Stimulated activated CD8-positive, alpha-beta memory T cell treated with anti-CD3 and anti-CD28 coated beads, Interleukin-15, amount 100 ng/mL, for 24 hours (primary cell): ENCODE measurements at regions not wholly inside any gene's neighbourhood (a gene's known extent, or its start where the extent isn't known, plus 50 kb on each side); places are given as distances from the start of the nearest gene placed in this dataset.
"Not testable (repeated sequence)": the region's sequence is repeated elsewhere in the genome, so short reads cannot be mapped to it uniquely, and the experiment has no call there.

Experiments
- DNase-seq: peaks from one replicate; pipeline ENCODE4 v3.0.0-alpha.2; 2020; ENCODE audit warnings: low read depth

DNA sequence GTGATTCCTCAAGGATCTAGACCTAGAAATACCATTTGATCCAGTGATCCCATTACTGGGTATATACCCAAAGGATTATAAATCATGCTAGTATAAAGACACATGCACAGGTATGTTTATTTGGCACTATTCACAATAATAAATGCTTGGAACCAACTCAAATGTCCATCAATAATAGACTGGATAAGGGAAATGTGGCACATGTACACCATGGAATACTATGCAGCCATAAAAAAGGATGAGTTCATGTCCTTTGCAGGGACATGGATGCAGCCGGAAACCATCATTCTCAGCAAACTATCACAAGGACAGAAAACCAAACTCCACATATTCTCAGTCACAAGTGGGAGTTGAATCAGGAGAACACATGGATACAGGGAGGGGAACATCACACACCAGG is 183.8 kb upstream of the ETV3 start:
- DNase-seq: not testable (repeated sequence)

DNA sequence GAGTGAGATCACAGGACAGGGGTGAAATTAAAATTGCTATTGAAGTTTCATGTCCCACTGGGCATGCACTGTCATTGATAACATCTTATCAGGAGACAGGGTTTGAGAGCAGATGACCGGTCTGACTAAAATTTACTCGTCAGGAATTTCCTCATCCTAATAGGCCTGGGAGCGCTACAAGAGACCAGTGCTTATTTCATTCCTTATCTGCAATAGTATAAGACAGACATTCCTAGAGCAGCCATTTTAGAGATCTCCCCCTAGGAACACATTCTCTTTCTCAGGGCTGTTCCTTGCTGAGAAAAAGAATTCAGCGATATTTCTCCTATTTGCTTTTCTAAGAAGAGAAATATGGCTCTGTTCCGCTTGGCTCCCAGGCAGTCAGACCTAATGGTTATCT is 181.4 kb upstream of the ETV3 start:
- no peak for DNase-seq

DNA sequence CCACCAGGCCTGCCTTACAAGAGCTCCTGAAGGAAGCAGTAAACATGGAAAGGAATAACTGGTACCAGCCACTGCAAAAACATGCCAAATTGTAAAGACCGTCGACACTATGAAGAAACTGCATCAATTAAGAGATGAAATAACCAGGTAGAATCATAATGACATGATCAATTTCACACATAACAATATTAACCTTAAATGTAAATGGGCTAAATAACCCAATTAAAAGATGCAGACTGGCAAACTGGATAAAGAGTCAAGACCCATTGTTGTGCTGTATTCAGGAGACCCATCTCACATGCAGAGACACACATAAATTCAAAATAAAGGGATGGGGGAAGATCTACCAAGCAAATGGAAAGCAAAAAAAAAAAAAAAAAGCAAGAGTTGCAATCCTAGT is 179.0 kb upstream of the ETV3 start:
- DNase-seq: not testable (repeated sequence)

DNA sequence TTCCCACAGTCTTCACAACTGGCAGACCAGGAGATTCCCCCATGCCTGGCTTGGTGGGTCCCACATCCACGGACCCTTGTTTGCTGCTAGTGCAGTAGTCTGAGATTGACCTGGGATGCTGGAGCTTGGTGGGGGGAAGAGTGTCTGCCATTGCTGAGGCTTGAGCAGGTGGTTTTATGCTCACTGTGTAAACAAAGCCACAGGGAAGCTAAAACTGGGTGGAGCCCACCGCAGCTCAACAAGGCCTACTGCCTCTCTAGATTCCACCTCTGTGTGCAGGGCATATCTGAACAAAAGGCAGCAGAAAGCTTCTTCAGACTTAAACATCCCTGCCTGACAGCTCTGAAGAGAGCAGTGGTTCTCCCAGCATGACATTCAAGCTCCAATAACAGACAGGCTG is 177.3 kb upstream of the ETV3 start:
- no peak for DNase-seq

DNA sequence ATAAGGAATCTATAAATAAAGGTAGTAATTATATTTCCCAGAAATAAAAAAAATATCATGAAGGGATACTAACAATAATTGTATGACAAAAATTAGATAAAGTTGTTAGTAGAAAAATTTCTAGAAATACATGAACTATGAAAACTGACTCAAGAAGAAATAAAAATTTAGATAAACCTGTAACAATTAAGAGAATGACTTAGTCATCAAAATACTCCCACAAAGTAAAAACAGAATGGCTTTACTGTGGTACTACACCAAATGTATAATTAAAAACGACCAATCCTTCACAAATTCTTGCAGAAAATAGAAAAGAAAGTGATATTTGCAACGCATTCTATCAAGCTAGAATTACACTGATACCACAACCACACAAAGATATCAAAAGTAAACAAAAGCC is 176.2 kb upstream of the ETV3 start:
- no peak for DNase-seq

DNA sequence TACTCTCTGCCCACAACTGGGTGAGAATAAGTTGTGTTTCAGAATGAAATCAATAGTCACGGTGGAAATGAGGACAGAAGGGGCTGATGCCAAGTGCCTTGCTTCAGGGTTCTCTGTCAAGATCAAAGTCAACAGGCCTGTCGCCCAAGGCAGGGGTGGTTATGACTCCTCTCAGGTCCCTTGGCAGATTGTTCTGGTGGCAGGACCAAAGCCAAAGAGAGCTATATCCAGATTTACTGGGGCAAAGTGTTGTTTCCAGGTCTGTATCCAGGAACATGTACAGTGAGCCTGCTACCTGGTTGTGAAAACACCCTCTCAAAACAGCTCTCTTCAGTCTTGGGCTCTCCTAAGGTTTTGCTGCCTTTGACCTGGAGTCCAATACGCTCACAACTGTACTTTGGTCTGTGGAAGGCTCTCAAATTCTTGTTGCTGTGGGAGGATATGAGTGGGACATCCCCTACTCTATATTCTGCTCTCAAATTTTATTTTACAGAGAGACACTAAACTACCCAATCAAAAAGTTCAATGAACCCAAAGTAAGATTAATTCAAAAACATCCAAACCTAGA is 175.1 kb upstream of the ETV3 start:
- DNase-seq: no peak

DNA sequence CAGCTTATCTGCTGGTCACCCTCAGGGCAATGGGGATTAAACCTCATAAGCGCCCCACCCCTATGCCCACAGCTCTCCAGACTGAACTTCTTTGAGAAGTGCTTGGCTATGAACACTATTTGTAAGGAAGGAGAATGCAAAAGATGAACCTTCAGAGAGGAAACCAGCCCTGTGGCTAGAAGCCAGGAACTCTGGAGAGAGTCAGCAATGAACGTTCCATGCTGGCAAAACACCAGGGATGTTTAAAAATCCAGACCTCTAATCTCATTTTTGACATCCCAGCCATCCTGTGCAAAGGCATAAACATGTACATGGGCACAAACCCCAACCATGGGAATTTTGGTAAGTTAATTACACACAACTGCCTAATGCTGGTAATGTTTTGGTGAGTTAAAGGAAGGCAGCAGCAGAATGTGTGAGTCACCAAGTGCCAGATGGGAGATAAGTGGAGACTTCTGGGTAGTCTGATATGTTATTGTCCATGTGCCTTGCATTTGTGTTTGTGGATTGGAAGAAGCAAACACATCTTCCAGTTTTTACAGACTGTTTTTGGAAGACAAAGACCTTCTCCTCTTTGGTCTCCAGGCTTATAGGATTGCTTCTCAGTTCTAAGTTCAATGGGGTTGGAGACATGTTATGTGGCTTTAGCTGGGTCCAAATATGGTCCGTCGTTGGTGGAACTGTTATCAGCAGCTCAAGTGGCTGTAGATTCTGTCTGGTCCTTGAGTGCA is 174.1 kb upstream of the ETV3 start:
- DNase-seq: no peak

DNA sequence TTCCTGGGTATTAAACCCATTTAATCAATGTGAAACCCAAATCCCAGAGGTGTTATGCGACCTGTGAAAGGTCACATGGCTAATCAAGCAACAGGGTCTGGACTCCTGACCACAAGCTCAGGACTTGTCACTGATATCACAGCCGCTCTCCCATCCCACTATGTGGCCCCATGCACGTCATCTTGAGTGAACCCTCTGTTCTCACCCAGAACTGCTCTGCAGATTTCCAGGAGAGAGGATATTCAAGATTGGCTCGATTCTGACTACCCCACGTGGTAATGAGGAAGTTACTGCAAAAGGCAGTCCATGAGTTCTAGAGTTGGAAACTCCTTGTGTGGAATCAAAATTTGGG is 173.5 kb upstream of the ETV3 start:
- no peak for DNase-seq

DNA sequence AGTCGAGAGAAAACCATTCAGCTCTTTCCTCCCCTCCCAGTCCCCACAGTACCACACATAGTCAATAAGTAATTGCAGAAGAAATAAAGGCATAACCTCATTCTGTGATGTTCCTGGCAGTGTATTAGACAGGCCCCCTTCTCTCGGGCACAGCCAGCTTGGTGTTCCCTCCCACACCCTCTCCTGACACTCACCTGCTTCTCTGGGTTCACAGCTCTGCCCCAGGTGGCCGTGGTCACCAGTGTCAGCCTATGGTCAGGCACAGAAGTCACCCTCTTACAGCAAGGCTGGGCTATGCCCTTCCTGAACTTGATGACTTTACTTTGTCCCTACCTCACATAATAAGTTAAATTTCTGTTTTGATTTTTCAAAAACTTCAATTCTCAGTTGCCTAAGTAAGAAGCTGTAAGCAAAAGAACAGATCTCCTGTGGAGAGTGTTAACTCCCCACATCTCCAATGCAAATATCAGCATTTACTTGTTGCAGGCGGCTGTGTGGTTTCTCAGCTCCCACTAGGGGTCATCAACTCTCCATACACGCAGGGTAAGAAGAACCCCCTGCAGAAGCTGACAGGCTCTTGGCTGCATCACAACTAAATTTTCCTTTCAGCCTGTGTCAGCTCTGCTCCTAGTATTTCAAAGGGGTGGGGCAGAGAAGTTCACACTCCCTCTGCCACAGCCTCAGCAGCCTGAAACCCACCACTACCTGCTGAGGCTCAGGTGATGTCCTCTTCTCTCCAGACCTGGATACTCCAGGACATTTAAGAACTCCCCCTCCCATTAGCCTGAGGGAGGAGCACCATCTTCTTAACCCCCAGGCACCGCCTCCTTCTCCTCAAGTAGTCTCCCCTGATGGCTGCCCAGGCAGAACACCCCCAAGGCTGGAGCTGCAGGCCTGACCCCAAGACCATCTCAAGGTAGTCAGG is 172.9 kb upstream of the ETV3 start:
- not testable (repeated sequence) for DNase-seq

DNA sequence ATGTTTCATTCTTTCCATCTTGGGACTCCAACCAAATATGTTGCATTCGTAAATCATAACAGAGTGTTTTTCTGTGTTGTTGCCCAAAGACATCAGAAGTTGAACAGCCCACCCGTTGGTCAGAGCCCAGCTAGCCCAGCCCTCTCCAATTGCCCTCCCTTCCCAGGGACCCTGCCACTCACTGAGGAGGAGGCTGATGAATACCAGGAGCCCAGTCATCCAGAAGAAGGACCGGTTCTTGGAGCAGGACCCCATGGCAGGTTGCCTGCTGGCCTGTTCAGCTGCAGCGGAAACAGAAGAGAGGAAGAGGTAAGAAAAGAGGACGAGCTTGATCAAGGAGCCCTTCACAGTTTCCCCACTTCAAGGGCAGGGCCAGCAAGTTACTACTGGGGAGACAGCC is 172.2 kb upstream of the ETV3 start:
- no peak for DNase-seq

DNA sequence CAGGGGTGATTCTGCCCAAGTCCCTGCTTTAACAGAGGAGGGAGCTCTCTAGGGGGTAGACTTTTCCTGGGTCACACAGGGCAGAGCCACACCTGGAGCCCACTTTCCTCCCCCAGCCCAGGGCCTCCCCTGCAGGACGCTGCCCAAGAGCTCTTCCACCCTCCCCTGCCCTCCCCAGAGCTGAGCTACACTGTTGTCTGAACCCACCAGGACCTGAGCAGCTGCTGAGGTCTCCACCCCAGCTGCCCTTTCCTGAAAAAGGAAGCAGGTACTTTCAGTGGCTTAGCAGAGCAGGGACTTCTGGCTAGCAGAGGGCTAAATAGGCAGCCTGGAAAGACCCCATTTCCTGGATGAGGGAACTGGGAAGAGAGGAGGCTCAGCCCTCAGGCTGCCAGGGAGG is 169.3 kb upstream of the ETV3 start:
- DNase-seq: no peak

DNA sequence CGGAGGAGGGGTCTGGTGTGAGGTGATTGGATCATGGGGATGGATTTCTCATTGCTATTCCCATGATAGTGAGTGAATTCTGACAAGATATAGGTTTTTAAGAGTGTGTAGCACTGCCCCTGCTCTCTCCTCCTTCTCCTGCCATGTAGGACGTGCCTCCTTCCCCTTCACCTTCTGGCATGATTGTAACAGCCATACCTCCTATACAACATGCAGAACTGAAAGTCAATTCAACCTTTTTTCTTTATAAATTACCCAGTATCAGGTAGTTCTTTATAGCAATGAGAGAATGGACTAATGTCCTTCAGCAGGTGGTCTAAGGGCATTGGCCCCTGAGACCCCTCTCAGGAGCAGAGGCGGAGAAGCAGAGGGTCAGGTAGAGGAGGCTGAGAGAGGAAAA is 168.7 kb upstream of the ETV3 start:
- DNase-seq: no peak

DNA sequence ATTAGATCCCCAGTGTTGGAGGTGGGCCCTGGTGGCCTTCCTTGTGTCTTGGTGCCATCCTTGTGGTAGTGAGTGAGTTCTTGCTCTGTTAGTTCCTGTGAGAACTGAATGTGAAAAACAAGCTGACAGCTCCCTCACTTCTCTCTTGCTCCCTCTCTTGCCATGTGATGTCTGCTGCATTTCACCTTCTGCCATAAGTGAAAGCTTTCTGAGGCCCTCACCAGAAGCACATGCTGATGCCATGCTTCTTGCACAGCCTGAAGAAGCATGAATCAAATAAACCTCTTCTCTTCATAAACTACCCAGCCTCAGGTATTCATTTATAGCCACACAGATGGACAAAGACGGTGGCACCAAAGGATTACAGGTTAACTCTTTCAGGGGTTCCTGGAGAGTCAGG is 166.1 kb upstream of the ETV3 start:
- DNase-seq: no peak

DNA sequence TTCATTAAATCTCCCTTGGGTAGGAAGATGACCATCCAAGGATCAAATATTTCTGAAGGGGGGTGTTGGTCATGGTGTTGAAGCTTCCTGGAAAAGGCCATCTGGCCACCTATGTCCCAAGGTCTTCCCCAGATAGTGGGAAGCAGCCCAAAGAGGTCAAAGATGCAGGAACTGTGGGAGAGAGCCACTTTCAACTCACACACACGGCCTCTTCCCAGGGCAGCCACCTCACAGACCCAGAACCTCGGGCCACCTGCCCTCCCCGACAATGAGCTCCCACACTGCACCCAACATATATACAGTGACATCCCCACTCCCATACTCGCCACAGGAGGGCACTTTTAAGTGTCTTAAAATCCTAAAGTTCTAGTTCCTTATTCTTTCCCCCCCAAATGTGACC is 164.5 kb upstream of the ETV3 start:
- DNase-seq: no peak

DNA sequence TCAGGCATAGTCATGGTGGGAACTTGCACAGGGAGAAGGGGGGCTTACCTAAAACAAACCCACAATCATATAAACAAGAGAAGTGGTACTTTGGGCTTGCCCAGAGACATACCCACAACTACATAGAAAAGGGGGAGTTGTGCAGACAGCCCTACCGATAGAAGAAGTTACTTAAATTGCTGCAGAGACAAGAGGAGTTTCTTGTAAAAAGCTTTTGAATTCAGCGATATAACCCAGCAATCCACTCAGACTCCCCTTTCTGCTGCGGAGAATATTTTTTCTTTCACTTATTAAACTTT is 164.0 kb upstream of the ETV3 start:
- no peak for DNase-seq

DNA sequence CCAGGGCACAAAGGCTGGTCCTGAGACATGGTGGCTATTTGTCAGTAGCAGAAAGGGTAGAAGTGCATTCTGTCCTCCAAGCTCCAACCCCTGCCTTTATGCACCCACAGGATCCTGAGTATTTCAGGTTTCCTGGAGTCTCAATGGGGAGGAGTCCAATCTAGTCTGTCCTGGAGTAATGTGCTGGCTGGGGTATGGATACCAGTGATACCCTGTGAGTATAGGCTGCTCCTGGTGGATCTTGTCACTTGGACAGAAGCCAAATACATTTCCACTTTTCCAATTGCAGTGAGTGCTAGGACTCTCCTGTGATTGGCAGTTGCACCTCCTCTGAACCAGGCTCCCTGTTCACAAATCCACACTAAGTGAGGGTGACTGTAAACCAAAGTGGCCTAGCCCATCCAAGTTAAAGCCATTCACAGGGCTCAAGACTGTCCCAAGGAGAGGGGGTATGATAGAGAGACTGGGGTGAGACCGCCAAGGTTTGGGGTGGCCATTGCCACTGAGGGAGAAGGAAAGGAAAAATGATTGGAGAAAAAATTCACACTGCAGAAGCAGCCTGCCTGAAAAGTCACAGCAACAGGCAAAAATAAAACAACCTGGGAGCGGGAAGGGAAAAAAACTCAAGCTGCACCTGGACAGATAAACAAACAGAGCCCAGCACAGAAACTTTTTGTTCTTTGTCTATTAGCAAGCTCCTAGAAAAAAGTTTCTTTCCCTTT is 163.4 kb upstream of the ETV3 start:
- no peak for DNase-seq

DNA sequence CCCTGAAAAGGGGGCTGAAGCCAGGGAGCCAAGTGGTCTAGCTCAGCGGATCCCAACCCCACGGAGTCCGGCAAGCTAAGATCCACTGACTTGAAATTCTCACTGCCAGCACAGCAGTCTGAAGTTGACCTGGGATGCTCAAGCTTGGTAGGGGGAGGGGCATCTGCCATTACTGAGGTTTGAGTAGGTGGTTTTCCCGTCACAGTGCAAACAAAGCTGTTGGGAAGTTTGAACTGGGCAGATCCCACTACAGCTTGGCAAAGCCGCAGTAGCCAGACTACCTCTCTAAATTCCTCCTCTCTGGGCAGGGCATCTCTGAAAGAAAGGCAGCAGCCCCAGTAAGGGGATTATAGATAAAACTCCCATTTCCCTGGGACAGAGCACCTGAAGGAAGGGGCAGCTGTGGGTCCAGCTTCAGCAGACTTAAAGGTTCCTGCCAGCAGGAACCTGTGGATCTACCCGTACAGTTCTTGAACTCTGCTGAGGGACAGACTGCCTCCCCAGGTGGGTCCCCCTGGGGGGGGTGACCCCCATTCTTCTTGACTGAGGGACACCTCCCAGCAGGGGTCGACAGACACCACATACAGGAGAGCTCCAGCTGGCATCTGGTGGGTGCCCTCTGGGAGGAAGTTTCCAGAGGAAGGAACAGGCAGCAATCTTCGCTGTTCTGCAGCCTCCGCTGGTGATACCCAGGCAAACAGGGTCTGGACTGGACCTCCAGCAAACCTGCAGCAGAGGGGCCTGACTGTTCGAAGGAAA is 156.4 kb upstream of the ETV3 start:
- DNase-seq: not testable (repeated sequence)

DNA sequence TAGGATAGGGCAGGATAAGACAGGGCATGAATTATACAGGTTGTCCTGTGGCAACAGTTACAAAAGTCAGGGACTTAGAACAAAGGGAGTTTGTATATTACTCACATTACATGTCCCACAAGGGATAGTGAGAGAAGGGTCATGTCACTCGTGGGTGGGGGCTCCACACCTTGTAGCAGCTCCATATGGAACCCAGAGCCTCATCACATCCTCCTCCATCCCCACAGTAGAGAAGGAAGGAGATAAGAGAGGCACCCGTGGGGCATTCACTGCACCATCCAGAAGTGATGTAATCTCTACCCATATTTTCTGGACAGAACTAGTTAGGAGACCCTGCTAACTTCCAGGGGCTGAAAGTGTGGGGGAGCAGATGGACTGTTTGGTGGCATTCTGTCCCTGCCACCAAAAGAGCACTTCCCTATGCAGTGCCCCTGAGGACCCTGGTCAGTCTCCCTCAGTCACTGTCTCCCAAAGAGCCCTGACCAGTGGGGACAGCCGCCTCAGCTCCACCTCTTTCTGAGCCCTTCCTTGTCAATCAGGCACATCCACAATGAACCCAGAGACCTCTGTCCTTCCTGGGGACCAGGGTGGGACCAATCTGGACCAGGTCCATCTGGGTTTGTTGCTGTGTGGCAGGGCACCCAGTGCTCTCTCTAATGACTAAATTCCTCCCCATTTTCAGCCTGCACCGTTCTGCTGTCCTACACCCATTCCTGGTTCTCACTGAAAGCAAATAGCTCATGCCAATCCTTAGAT is 154.8 kb upstream of the ETV3 start:
- no peak for DNase-seq

DNA sequence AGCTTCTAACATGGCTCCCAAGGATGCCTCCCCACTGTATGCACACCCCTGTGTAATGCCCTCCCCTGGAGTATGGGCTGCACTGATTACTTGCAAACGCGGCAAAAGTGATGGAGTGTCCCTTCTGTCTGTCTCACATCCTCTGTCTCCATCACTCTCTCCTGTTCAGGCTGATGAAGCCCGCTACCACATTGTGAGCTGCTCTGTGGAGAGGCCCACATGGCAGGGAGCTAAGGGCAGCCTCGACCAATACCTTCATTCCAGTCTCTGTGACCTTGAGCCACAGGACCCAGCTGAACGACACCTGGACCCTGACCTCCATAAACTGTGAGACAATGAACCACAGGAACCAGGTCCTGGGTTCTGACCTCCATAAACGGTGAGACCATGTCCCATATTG is 154.1 kb upstream of the ETV3 start:
- no peak for DNase-seq

DNA sequence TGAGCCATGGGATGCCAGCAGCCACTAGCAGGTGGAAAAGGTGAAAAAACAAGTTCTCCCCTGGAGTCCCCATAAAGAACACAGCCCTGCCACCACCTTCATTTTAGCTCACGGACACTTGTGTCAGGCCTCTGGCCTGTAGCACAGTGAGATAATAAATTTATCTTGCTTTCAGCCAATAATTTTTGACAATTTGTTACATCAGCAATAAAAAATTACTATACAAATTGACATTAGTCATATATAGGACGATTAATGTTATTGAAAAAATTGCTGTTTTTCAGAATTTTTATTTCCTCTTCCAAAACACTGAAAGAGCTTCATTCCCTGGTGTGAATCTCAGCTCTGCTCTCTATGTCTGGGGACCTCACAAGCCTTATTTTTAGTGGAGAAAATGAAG is 152.9 kb upstream of the ETV3 start:
- DNase-seq: no peak

DNA sequence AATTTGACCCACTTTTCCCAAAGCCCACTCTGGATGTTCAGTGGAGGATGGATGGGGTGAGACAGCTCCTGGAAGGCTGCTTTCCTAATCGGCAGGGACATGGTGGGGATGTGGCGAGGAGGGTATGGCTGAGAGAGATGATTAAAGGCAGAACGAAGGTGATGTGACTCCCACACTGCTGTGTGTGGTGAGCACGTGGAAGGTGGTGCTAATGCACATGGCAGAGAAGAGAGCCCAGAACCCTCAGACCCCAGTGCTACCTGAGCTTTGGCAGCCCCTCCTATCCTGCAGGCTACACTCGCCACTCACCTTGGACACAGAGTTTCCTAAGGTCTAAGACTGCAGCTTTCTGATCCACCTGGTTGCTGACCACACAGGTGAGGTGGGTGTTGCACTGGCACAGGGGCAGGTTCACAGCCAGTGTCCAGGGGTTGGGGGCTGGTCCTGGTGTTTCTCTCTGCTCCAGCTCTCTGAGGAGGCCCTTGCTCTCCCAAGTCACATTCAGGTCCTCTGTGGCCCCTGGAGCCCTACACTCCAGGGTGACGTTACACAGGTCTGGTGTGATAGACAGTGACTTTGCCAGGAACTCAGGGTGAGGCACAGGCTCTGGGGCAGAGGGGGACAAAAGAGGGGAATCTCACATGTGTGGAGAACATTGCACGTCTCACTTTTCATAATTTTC is 151.4 kb upstream of the ETV3 start:
- DNase-seq: no peak
